Adrenal gland (tissue), 5 donors: ENCODE measurements at regions not wholly inside any gene's neighbourhood (a gene's known extent, or its start where the extent isn't known, plus 50 kb on each side); places are given as distances from the start of the nearest gene placed in this dataset.

Experiments used
- POLR2A ChIP-seq, 2 donors: fragments of 450-650 bp; IDR thresholded peaks; one replicate each; pipeline ENCODE4 v1.6.1; 2017; ENCODE audit warnings: antibody characterized with exemption in 2 of 2, mild to moderate bottlenecking in 2 of 2, moderate library complexity in 1 of 2
- TF ChIP-seq, protein P1 (sequence below), 6 experiments: fragments of 450-650 bp in 4 of 6; fragments of 200-600 bp in 2 of 6; sonication (generic) in 1 of 6; IDR thresholded peaks; 1 replicate in 5 of 6; 2 replicates in 1 of 6; pipeline versions ENCODE4 v1.5.1 to v1.8.0; 2016 to 2021; ENCODE audit warnings: antibody characterized with exemption in 6 of 6, mild to moderate bottlenecking in 2 of 6, moderate library complexity in 1 of 6
- donor health status: DM: no; HTN: no; CAD: no.

DNA sequence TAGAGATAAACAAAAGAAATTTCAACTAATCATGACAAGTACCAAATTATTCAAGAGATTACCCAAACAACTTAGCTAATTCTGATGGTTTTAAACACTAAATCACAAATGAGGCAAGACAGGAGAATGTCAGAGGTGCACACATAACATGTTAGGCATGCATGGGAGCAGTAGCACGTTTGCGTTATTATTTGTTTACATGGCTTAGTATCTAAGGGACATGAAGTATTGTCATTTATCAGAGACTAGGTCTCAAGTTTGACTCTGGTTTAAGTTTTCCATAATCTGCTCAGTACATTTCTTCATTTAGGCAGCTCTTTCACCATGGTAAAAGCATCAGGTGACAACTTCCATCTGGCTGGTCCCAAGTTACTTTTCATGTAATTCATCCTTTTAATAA, 244.1 kb upstream of the TNC start:
- TF ChIP-seq, protein P1, sequence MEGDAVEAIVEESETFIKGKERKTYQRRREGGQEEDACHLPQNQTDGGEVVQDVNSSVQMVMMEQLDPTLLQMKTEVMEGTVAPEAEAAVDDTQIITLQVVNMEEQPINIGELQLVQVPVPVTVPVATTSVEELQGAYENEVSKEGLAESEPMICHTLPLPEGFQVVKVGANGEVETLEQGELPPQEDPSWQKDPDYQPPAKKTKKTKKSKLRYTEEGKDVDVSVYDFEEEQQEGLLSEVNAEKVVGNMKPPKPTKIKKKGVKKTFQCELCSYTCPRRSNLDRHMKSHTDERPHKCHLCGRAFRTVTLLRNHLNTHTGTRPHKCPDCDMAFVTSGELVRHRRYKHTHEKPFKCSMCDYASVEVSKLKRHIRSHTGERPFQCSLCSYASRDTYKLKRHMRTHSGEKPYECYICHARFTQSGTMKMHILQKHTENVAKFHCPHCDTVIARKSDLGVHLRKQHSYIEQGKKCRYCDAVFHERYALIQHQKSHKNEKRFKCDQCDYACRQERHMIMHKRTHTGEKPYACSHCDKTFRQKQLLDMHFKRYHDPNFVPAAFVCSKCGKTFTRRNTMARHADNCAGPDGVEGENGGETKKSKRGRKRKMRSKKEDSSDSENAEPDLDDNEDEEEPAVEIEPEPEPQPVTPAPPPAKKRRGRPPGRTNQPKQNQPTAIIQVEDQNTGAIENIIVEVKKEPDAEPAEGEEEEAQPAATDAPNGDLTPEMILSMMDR (IDR thresholded peaks at IDR 0.05), result no peak
- no peak for TF ChIP-seq POLR2A (IDR thresholded peaks at IDR 0.05)
